Right atrium auricular region (tissue), 2 donors: ENCODE measurements at regions not wholly inside any gene's neighbourhood (a gene's known extent, or its start where the extent isn't known, plus 50 kb on each side); places are given as distances from the start of the nearest gene placed in this dataset.

Source experiments
- DNase-seq: peaks from one replicate; pipeline ENCODE4 v3.0.0-alpha.2; 2019; ENCODE audit warnings: low spot score
- H3K27ac ChIP-seq, 2 donors: fragments of 200-600 bp; sonication (generic); 1 replicate in 1 of 2; 2 replicates in 1 of 2; pipeline ENCODE4 v1.5.1; 2016 to 2019
- H3K27me3 ChIP-seq, 2 donors: fragments of 200-600 bp; sonication (generic); one replicate each; pipeline versions ENCODE4 v1.5.1 to v1.6.0; 2017 to 2019
- H3K36me3 ChIP-seq: fragments of 200-600 bp; sonication (generic); one replicate; pipeline ENCODE4 v1.5.1; 2016
- H3K4me1 ChIP-seq, 2 donors: fragments of 200-600 bp; sonication (generic); one replicate each; pipeline versions ENCODE4 v1.5.1 to v1.6.0; 2017 to 2019
- H3K4me3 ChIP-seq, 2 donors: fragments of 200-600 bp; sonication (generic); 1 replicate in 1 of 2; 2 replicates in 1 of 2; pipeline ENCODE4 v1.5.1; 2017 to 2019; ENCODE audit warnings: mild to moderate bottlenecking in 1 of 2, moderate library complexity in 1 of 2
- H3K9me3 ChIP-seq, 2 donors: fragments of 200-600 bp; sonication (generic); one replicate each; pipeline ENCODE4 v1.5.1; 2019
- TF ChIP-seq, protein P1 (sequence below), 2 donors: fragments of 200-600 bp; sonication (generic); IDR thresholded peaks; one replicate each; pipeline ENCODE4 v1.5.1; 2019; ENCODE audit warnings: antibody characterized with exemption in 2 of 2

DNA sequence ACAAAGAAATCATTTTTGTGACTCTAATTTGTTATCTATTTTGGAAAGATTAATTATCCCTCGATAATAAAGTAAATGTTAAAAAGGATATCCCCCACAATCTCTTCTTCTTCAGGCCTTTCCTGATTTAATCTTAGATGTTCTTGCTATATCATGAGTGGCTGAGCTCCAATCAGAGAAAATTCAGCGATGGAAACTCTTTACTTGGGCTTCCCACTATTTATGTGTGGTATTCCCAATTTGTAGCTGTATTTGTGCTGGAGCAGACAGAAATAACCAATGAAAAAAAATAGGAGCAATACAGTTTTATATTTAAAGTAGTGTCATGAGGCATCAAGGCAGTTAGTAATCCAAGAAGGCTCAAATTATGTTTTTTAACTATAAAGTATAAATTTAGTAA, 539.1 kb downstream of the PRKD1 start:
- no peak overlapping the region for H3K27ac ChIP-seq
- TF ChIP-seq, protein P1, sequence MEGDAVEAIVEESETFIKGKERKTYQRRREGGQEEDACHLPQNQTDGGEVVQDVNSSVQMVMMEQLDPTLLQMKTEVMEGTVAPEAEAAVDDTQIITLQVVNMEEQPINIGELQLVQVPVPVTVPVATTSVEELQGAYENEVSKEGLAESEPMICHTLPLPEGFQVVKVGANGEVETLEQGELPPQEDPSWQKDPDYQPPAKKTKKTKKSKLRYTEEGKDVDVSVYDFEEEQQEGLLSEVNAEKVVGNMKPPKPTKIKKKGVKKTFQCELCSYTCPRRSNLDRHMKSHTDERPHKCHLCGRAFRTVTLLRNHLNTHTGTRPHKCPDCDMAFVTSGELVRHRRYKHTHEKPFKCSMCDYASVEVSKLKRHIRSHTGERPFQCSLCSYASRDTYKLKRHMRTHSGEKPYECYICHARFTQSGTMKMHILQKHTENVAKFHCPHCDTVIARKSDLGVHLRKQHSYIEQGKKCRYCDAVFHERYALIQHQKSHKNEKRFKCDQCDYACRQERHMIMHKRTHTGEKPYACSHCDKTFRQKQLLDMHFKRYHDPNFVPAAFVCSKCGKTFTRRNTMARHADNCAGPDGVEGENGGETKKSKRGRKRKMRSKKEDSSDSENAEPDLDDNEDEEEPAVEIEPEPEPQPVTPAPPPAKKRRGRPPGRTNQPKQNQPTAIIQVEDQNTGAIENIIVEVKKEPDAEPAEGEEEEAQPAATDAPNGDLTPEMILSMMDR (IDR thresholded peaks at IDR 0.05), result no peak
- H3K36me3 ChIP-seq, result no peaks in the 10 kb centered on the region
- H3K9me3 ChIP-seq, result no peaks in the 10 kb centered on the region
- no peaks in the 10 kb centered on the region for H3K4me1 ChIP-seq
- H3K27me3 ChIP-seq, result no peaks in the 10 kb centered on the region
- no peak for DNase-seq
- H3K4me3 ChIP-seq, result no peak overlapping the region

GRCh38 chr14:29390081-29390832, 537.4 kb downstream of the PRKD1 start:
- Histone ChIP-seq H3K36me3 (no peaks in the 10 kb centered on the region), H3K27ac (no peak overlapping the region), H3K4me1 (no peaks in the 10 kb centered on the region), H3K9me3 (no peaks in the 10 kb centered on the region), H3K27me3 (no peaks in the 10 kb centered on the region), H3K4me3 (no peak overlapping the region)
- TF ChIP-seq, protein P1 (IDR thresholded peaks at IDR 0.05), result no peak
- no peak for DNase-seq

DNA sequence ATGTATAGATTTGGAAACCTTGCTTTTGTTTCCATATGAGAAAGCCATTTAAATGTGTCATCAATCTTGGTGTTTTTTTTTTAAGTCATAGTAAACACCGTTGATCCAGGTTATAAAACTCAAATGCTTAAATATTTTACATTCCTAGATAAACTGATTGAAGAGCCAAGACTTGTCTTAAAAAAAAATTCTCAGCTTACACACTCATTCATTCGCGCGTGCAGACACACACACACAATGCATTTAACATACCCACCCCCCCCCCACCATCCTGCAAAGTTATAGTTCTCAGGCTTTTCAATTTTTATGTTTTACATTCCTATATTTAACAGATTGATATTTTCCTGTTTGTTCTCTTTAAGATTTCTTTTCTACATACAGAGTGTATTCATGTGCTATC, 536.4 kb downstream of the PRKD1 start:
- Histone ChIP-seq H3K27ac (no peak overlapping the region), H3K4me1 (no peaks in the 10 kb centered on the region), H3K27me3 (no peaks in the 10 kb centered on the region), H3K9me3 (no peaks in the 10 kb centered on the region), H3K4me3 (no peak overlapping the region), H3K36me3 (no peaks in the 10 kb centered on the region)
- no peak for DNase-seq
- TF ChIP-seq, protein P1 (IDR thresholded peaks at IDR 0.05), result no peak

GRCh38 chr14:29391801-29392200, 535.8 kb downstream of the PRKD1 start:
- TF ChIP-seq, protein P1 (IDR thresholded peaks at IDR 0.05), result no peak
- no peak for DNase-seq
- H3K9me3 ChIP-seq, result no peaks in the 10 kb centered on the region
- H3K36me3 ChIP-seq, result no peaks in the 10 kb centered on the region
- no peaks in the 10 kb centered on the region for H3K27me3 ChIP-seq
- H3K4me3 ChIP-seq, result no peak overlapping the region
- H3K27ac ChIP-seq, result no peak overlapping the region
- no peaks in the 10 kb centered on the region for H3K4me1 ChIP-seq

DNA sequence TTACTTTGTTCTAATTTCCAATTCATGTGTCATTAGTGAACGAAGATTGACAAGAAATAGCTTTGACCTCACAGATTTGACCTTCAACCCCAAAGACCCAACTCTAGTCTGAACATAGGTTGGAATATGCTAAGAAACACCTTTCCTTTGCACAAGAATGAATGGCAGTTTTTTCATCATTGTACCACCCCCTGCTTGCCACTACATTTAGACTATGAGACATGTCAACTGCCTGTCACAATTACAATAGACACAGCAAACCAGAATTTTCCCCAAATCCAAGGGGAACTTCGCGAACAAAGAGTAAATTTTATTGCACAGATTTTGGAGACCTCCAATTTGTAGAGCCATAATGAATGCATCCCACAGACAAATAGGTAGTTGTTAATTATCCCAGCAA, 535.4 kb downstream of the PRKD1 start:
- H3K4me3 ChIP-seq, result no peak overlapping the region
- DNase-seq, result no peak
- H3K36me3 ChIP-seq, result no peaks in the 10 kb centered on the region
- no peaks in the 10 kb centered on the region for H3K27me3 ChIP-seq
- no peaks in the 10 kb centered on the region for H3K9me3 ChIP-seq
- no peaks in the 10 kb centered on the region for H3K4me1 ChIP-seq
- TF ChIP-seq, protein P1 (IDR thresholded peaks at IDR 0.05), result no peak
- H3K27ac ChIP-seq, result no peak overlapping the region

- DNase-seq, result no peak
- no peaks in the 10 kb centered on the region for H3K4me1 ChIP-seq
- H3K36me3 ChIP-seq, result no peaks in the 10 kb centered on the region
- no peak overlapping the region for H3K4me3 ChIP-seq
- peaks cover 0 to 11% of the 10 kb centered on the region in 2 donors for H3K9me3 ChIP-seq
- TF ChIP-seq, protein P1 (IDR thresholded peaks at IDR 0.05), result no peak
- no peaks in the 10 kb centered on the region for H3K27me3 ChIP-seq
- no peak overlapping the region for H3K27ac ChIP-seq
Measured at GRCh38 chr14:29403091-29403490, 524.6 kb downstream of the PRKD1 start.
